Colonic mucosa (tissue), 4 donors: ENCODE measurements at regions not wholly inside any gene's neighbourhood (a gene's known extent, or its start where the extent isn't known, plus 50 kb on each side); places are given as distances from the start of the nearest gene placed in this dataset.
"Not testable (repeated sequence)": the region's sequence is repeated elsewhere in the genome, so short reads cannot be mapped to it uniquely, and the experiment has no call there.

Experiments
- DNase-seq: peaks from one replicate; pipeline ENCODE4 v3.0.0-alpha.2; 2020
- H3K27ac ChIP-seq: fragments of 200-600 bp; one replicate; pipeline ENCODE4 v1.8.0; 2021
- H3K27me3 ChIP-seq: fragments of 200-600 bp; one replicate; pipeline ENCODE4 v1.8.0; 2021
- H3K36me3 ChIP-seq: fragments of 200-600 bp; one replicate; pipeline ENCODE4 v1.8.0; 2021
- H3K4me1 ChIP-seq: fragments of 200-600 bp; one replicate; pipeline ENCODE4 v1.8.0; 2021; ENCODE audit warnings: mild to moderate bottlenecking
- H3K4me3 ChIP-seq: fragments of 200-600 bp; one replicate; pipeline ENCODE4 v1.8.0; 2021
- H3K9ac ChIP-seq, 2 donors: one replicate each; pipeline ENCODE4 v1.7.0; 2013; ENCODE audit warnings: control low read depth in 2 of 2, low read depth in 2 of 2, low read length in 2 of 2
- H3K9me3 ChIP-seq: fragments of 200-600 bp; one replicate; pipeline ENCODE4 v1.8.0; 2021
- CTCF ChIP-seq: fragments of 200-600 bp; IDR thresholded peaks from one replicate; pipeline ENCODE4 v1.8.0; 2022; ENCODE audit warnings: antibody characterized with exemption, mild to moderate bottlenecking
- intact Hi-C: fragments of 100-400 bp; cut with DNase I; formaldehyde crosslinking; loops from one replicate; pipeline ENCODE4 v1.14.1; 2022
- donor health status: healthy.
- donor health status: DM: no; HTN: no; CAD: no.
- donor health status: DM: no; HTN: no; CAD: no.

GRCh38 chr14:40679256-40679655 lies 927.4 kb upstream of the LRFN5 start:
- intact Hi-C loops: no loop called here
- no peaks in the 10 kb centered on the region for H3K4me1 ChIP-seq
- no peaks in the 10 kb centered on the region for H3K36me3 ChIP-seq
- no peak overlapping the region for H3K9ac ChIP-seq
- DNase-seq: no peak
- TF ChIP-seq CTCF: no peak
- no peaks in the 10 kb centered on the region for H3K9me3 ChIP-seq
- no peak overlapping the region for H3K27ac ChIP-seq
- H3K27me3 ChIP-seq: no peaks in the 10 kb centered on the region
- no peak overlapping the region for H3K4me3 ChIP-seq

GRCh38 chr14:40677206-40677605 lies 929.5 kb upstream of the LRFN5 start:
- H3K9ac ChIP-seq, H3K9me3 ChIP-seq, intact Hi-C loops, H3K4me3 ChIP-seq, H3K27me3 ChIP-seq, H3K27ac ChIP-seq, H3K4me1 ChIP-seq, DNase-seq, H3K36me3 ChIP-seq: not testable (repeated sequence)

GRCh38 chr14:40674502-40674901 lies 932.2 kb upstream of the LRFN5 start:
- H3K4me3 ChIP-seq: no peak overlapping the region
- no peak for DNase-seq
- H3K4me1 ChIP-seq: no peaks in the 10 kb centered on the region
- no peaks in the 10 kb centered on the region for H3K27me3 ChIP-seq
- H3K9ac ChIP-seq: no peak overlapping the region
- no peaks in the 10 kb centered on the region for H3K36me3 ChIP-seq
- no peaks in the 10 kb centered on the region for H3K9me3 ChIP-seq
- no peak overlapping the region for H3K27ac ChIP-seq
- no peak for TF ChIP-seq CTCF
- intact Hi-C loops: no loop called here

GRCh38 chr14:40656311-40656710 lies 950.4 kb upstream of the LRFN5 start:
- no peak for TF ChIP-seq CTCF
- intact Hi-C loops: no loop called here
- Histone ChIP-seq H3K4me1 (no peaks in the 10 kb centered on the region), H3K27ac (no peak overlapping the region), H3K9ac (no peak overlapping the region), H3K9me3 (no peaks in the 10 kb centered on the region), H3K36me3 (no peaks in the 10 kb centered on the region), H3K4me3 (no peak overlapping the region), H3K27me3 (no peaks in the 10 kb centered on the region)
- no peak for DNase-seq

GRCh38 chr14:40652089-40652691 lies 954.5 kb upstream of the LRFN5 start:
- Histone ChIP-seq H3K4me1 (no peaks in the 10 kb centered on the region), H3K36me3 (no peaks in the 10 kb centered on the region), H3K9me3 (no peaks in the 10 kb centered on the region), H3K27ac (no peak overlapping the region), H3K27me3 (no peaks in the 10 kb centered on the region), H3K4me3 (no peak overlapping the region), H3K9ac (no peak overlapping the region)
- no peak for TF ChIP-seq CTCF
- intact Hi-C loops: no loop called here
- no peak for DNase-seq

GRCh38 chr14:40630471-40630870 lies 976.2 kb upstream of the LRFN5 start:
- no peak overlapping the region for H3K9ac ChIP-seq
- no peak for DNase-seq

GRCh38 chr14:40629551-40630137 lies 977.0 kb upstream of the LRFN5 start:
- H3K36me3 ChIP-seq, intact Hi-C loops, DNase-seq, H3K9me3 ChIP-seq, H3K27ac ChIP-seq, H3K9ac ChIP-seq, H3K4me1 ChIP-seq, H3K4me3 ChIP-seq, H3K27me3 ChIP-seq: not testable (repeated sequence)

More at GRCh38 chr14:40630471-40630870, 976.2 kb upstream of the LRFN5 start:
- Histone ChIP-seq H3K4me1 (no peaks in the 10 kb centered on the region), H3K9me3 (no peaks in the 10 kb centered on the region), H3K36me3 (no peaks in the 10 kb centered on the region), H3K4me3 (no peak overlapping the region), H3K27ac (no peak overlapping the region), H3K27me3 (no peaks in the 10 kb centered on the region)
- intact Hi-C loops: no loop called here
- TF ChIP-seq CTCF: no peak
